GM12865 (cell line): ENCODE measurements at regions not wholly inside any gene's neighbourhood (a gene's known extent, or its start where the extent isn't known, plus 50 kb on each side); places are given as distances from the start of the nearest gene placed in this dataset.

Experiments used
- DNase-seq: peaks from one replicate; pipeline ENCODE4 v3.0.0; 2010; ENCODE audit warnings: low read depth
- H3K4me3 ChIP-seq: 2 replicates; pipeline ENCODE4 v1.5.1; 2011; ENCODE audit warnings: mild to moderate bottlenecking, low read depth, low read length, control low read depth
- TF ChIP-seq, protein P1 (sequence below): IDR thresholded peaks from 2 replicates; pipeline ENCODE4 v1.5.1; 2011; ENCODE audit warnings: low read length, control low read depth, low read depth, inconsistent platforms; ENCODE audit not compliant: insufficient read depth; ENCODE audit errors: missing control alignments

DNA sequence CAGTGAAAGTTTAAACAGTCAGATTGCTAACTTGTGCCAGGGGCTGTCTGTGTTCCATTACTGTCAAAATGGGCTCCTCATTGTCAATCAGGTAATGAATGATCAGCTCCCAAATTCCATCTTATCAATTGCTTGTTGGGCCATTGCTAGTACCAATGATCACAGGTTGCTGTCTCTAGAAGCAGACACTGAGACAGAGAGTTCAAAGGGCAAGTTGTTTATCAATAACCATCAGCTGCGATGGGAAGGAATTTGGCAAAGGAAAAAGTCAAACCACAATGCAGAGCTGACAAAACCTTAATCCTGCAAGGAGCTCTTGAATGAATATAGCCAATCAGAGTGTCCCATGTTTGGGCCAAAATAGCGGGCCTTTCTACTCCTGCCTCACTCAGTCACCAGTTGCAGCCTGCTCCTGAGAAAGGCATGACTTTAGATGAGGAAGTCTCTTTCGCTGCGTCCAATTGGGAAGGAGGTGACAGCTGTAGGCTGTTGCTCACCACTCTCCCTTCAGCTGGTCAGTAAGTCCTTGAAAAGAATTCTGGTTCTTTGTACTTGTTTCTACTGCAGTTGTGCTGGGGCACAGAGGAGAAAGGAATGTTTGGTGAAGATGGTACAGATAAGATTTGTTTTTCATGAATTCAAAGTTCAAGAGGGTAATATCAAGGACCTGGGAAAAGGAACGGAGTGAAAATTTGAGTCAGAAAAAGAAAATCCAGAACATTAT is 179.2 kb upstream of the PDE3A start:
- DNase-seq: no peak
- TF ChIP-seq, protein P1, sequence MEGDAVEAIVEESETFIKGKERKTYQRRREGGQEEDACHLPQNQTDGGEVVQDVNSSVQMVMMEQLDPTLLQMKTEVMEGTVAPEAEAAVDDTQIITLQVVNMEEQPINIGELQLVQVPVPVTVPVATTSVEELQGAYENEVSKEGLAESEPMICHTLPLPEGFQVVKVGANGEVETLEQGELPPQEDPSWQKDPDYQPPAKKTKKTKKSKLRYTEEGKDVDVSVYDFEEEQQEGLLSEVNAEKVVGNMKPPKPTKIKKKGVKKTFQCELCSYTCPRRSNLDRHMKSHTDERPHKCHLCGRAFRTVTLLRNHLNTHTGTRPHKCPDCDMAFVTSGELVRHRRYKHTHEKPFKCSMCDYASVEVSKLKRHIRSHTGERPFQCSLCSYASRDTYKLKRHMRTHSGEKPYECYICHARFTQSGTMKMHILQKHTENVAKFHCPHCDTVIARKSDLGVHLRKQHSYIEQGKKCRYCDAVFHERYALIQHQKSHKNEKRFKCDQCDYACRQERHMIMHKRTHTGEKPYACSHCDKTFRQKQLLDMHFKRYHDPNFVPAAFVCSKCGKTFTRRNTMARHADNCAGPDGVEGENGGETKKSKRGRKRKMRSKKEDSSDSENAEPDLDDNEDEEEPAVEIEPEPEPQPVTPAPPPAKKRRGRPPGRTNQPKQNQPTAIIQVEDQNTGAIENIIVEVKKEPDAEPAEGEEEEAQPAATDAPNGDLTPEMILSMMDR: no peak

DNA sequence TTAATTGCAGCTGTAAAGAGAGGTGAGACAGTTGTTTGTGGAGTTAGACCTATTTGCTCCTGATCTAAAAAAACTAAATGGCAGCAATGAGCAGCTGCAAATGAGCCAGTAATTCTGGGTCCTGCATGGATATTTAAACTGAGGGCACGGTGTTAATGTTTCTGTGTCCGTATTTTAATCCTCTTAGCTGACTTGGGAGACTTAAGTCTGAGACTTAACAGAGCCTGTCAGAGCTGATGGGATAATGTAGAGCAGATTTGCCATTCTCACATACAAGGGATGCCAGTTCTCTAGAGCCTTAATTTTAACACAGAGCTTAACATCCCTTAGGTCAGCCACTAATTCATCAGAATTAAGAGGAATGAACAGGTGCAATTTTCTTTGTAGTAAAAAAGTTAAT is 178.6 kb upstream of the PDE3A start:
- TF ChIP-seq, protein P1: no peak
- no peak overlapping the region for H3K4me3 ChIP-seq
- no peak for DNase-seq

More for the DNA sequence above, 179.2 kb upstream of the PDE3A start:
- H3K4me3 ChIP-seq: no peak overlapping the region

DNA sequence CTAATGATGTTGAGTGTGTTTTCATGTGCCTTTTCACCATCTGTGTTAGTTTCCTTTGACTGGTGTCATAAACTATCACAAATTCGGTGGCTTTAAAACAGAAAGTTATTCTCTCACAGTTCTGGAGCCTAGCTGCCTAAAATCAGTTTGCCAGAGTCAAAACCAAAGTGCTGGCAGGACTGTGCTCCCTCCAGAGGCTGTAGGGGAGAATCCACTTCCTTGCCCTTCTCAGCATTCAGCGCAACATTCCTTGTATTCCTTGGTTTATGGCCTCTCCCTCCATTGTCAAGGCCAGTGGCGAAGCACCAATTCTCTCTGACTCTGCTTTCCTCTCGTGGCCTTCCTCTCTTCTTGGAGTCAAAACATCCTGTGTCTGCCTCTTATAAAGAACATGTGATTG is 174.2 kb upstream of the PDE3A start:
- H3K4me3 ChIP-seq: no peak overlapping the region
- no peak for DNase-seq

DNA sequence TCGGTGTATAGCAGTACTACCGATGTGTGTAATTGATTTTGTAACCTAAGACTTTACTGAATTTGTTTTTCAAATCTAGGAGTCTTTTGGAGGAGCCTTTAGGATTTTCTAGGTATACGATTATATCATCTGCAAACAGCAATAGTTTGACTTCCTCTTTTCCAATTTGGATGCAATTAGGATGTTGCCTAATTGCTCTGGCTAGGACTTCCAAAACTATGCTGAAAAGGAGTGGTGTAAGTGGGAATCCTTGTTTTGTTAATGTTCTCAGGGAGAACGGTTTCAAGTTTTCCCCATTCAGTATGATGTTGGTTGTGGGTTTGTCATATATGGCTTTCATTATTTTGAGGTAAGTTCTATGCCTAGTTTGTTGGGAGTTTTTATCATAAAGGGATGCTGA is 171.6 kb upstream of the PDE3A start:
- TF ChIP-seq, protein P1: no peak

More for the DNA sequence above, 174.2 kb upstream of the PDE3A start:
- TF ChIP-seq, protein P1: no peak

DNA sequence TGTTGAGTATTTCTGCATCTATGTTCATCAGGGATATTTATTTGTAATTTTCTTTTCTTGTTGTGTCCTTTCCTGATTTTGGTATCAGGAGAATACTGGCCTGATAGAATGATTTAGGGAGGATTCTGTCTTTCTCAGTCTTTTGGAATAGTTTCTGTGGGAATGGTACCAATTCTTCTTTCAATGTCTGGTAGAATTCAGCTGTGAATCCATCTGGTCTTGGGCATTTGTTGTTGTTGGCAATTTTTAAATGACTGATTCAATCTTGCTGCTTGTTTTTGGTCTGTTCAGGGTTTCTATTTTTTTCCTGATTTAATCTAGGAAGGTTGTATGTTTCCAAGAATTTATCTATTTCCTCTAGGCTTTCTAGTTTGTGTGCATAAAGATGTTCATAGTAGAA is 170.9 kb upstream of the PDE3A start:
- TF ChIP-seq, protein P1: no peak

More for the DNA sequence above, 171.6 kb upstream of the PDE3A start:
- DNase-seq: no peak
- no peak overlapping the region for H3K4me3 ChIP-seq

GRCh38 chr12:20199780-20200179 is 168.6 kb upstream of the PDE3A start:
- no peak overlapping the region for H3K4me3 ChIP-seq
- TF ChIP-seq, protein P1: no peak
- no peak for DNase-seq

More for the DNA sequence above, 170.9 kb upstream of the PDE3A start:
- no peak overlapping the region for H3K4me3 ChIP-seq
- no peak for DNase-seq

- no peak for DNase-seq
- TF ChIP-seq, protein P1: no peak
- H3K4me3 ChIP-seq: no peak overlapping the region
These were observed 166.6 kb upstream of the PDE3A start for GRCh38 chr12:20201733-20202132.
